WERI-Rb-1 (cell line): ENCODE measurements at regions not wholly inside any gene's neighbourhood (a gene's known extent, or its start where the extent isn't known, plus 50 kb on each side); places are given as distances from the start of the nearest gene placed in this dataset.
A peak's percentile ranks its signal among the peaks of the same experiment; 100 is the strongest.

Experiments
- DNase-seq: peaks from one replicate; pipeline ENCODE4 v3.0.0-alpha.2; 2020
- H3K27ac ChIP-seq: fragments of 250-450 bp; sonication (Bioruptor Pico); 2 replicates; pipeline ENCODE4 v1.5.1; 2020; ENCODE audit warnings: mild to moderate bottlenecking, moderate library complexity
- H3K27me3 ChIP-seq: fragments of 250-450 bp; sonication (Bioruptor Pico); 2 replicates; pipeline ENCODE4 v1.5.1; 2021; ENCODE audit warnings: mild to moderate bottlenecking, low read depth, moderate library complexity; ENCODE audit not compliant: insufficient read depth, severe bottlenecking
- H3K36me3 ChIP-seq: fragments of 250-450 bp; sonication (Bioruptor Pico); 2 replicates; pipeline ENCODE4 v1.5.1; 2020; ENCODE audit warnings: mild to moderate bottlenecking, moderate library complexity
- H3K4me3 ChIP-seq: 2 replicates; pipeline ENCODE4 v1.5.1; 2011; ENCODE audit warnings: low read depth, mild to moderate bottlenecking, control low read depth, low read length
- H3K9me3 ChIP-seq: fragments of 250-450 bp; sonication (Bioruptor Pico); 2 replicates; pipeline ENCODE4 v1.5.1; 2021; ENCODE audit warnings: mild to moderate bottlenecking, moderate library complexity; ENCODE audit not compliant: severe bottlenecking
- TF ChIP-seq, protein P1 (sequence below): IDR thresholded peaks from 2 replicates; pipeline ENCODE4 v1.5.1; 2011; ENCODE audit warnings: low read depth, mild to moderate bottlenecking, control low read depth, inconsistent platforms, low read length

DNA sequence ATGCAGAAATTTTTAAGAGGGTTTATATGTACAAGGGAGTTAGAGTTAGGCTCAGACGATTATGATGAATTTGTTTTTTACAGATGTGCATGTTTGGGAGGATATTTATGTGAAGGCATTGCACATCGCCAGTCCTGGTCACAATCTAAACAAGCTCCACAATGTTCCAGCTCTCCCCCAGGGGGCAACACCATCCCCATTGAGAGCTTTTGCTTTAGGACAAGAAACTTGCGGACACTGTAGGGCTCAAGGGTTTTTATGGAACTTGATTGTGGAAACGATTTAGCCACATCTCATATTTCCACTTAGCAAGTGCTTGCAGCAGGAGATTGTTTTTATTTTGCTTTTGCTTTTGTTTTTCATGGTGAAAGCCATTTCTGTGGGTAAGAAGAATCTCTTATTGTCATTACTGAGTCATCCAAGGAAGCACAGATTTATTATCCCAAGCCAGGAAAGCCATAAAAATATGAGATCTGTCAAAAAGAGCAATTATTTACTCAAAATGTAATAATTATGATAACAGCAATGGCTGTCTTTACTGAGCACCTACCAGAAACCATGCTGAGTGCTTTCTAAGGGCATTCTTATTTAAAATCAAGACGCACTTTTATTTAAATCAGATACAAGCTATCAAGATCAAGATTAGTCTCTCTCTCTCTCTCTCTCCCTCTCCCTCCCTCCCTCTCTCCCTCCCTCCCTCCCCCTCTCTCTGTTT, 276.7 kb upstream of the SRRM4 start:
- H3K27me3 ChIP-seq, result no peaks in the 10 kb centered on the region
- peak; percentile 18 for DNase-seq
- H3K9me3 ChIP-seq, result peaks cover 3% of the 10 kb centered on the region
- H3K4me3 ChIP-seq, result no peak overlapping the region
- TF ChIP-seq, protein P1, sequence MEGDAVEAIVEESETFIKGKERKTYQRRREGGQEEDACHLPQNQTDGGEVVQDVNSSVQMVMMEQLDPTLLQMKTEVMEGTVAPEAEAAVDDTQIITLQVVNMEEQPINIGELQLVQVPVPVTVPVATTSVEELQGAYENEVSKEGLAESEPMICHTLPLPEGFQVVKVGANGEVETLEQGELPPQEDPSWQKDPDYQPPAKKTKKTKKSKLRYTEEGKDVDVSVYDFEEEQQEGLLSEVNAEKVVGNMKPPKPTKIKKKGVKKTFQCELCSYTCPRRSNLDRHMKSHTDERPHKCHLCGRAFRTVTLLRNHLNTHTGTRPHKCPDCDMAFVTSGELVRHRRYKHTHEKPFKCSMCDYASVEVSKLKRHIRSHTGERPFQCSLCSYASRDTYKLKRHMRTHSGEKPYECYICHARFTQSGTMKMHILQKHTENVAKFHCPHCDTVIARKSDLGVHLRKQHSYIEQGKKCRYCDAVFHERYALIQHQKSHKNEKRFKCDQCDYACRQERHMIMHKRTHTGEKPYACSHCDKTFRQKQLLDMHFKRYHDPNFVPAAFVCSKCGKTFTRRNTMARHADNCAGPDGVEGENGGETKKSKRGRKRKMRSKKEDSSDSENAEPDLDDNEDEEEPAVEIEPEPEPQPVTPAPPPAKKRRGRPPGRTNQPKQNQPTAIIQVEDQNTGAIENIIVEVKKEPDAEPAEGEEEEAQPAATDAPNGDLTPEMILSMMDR, result peak; percentile 38; the same call in 1 of the 2 replicates
- no peak overlapping the region for H3K27ac ChIP-seq
- H3K36me3 ChIP-seq, result no peaks in the 10 kb centered on the region

DNA sequence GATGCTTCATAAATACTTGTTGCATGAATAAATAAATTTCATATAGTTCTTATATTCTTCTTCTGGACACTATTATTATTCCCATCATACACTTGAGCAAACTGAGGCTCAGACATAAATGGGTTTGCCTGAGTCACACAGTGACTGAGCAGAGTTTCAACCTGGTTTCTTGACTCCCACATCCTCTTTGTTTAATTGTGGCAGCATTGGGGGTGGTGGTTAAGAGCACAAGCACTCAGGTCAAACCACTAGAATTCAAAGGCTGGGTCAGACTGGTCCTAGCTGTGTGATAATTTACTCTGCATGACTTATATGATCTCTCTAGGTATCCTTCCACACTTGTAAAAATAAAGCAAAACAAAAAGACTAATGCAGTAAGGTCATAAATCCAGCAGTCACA, 274.9 kb upstream of the SRRM4 start:
- H3K4me3 ChIP-seq, result no peak overlapping the region
- TF ChIP-seq, protein P1, result no peak
- H3K36me3 ChIP-seq, result no peaks in the 10 kb centered on the region
- DNase-seq, result no peak
- no peaks in the 10 kb centered on the region for H3K27me3 ChIP-seq
- no peak overlapping the region for H3K27ac ChIP-seq
- H3K9me3 ChIP-seq, result no peaks in the 10 kb centered on the region

DNA sequence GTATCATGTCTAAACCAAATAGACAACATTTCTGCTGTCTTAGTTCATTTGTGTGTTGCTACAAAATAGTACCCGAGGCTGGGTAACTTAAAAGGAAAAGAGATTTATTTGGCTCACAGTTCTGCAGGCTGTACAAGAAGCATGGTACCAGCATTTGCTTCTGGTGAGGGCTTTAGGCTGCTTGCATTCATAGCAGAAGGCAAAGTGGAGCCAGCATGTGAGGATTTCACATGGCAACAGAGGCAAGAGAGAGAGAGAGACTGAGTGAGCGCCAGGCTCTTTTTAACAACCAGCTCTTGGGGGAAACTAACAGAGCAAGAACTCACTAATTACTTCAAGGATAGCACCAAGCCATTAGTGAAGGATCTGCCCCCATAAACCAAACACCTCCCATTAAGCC, 271.4 kb upstream of the SRRM4 start:
- Histone ChIP-seq H3K27me3 (no peaks in the 10 kb centered on the region), H3K36me3 (no peaks in the 10 kb centered on the region), H3K9me3 (no peaks in the 10 kb centered on the region), H3K4me3 (no peak overlapping the region), H3K27ac (no peak overlapping the region)
- TF ChIP-seq, protein P1, result no peak
- no peak for DNase-seq

- no peak for DNase-seq
Measured at GRCh38 chr12:118711185-118711584, 270.2 kb upstream of the SRRM4 start.

DNA sequence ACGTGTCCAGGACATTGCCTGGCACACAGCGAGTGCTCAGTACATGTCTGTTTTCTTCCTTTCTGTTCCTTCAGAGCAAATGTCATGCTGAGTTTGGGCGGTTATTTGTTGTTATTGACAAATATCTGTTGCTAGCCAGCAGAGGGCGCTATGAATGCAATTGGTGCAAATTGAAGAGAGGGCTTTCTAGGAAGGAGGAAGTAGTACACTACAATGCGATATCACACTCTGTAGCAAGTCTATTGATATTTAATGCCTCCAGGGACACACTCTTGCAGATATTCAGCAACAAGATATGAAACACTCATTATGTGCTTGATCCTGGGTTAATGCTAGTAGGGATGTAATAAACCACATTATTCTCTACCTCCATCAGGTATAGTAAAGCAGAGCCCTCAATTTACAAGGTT, 267.3 kb upstream of the SRRM4 start:
- Histone ChIP-seq H3K4me3 (no peak overlapping the region), H3K27me3 (no peaks in the 10 kb centered on the region), H3K27ac (no peak overlapping the region), H3K36me3 (no peaks in the 10 kb centered on the region), H3K9me3 (no peaks in the 10 kb centered on the region)
- DNase-seq, result peak; percentile 82
- TF ChIP-seq, protein P1, result peak; percentile 62

More at GRCh38 chr12:118711185-118711584, 270.2 kb upstream of the SRRM4 start:
- TF ChIP-seq, protein P1, result no peak
- Histone ChIP-seq H3K27me3 (no peaks in the 10 kb centered on the region), H3K4me3 (no peak overlapping the region), H3K36me3 (no peaks in the 10 kb centered on the region), H3K9me3 (no peaks in the 10 kb centered on the region), H3K27ac (no peak overlapping the region)

GRCh38 chr12:118714500-118714899, 266.8 kb upstream of the SRRM4 start:
- Histone ChIP-seq H3K27me3 (no peaks in the 10 kb centered on the region), H3K9me3 (no peaks in the 10 kb centered on the region), H3K36me3 (no peaks in the 10 kb centered on the region), H3K4me3 (no peak overlapping the region), H3K27ac (no peak overlapping the region)
- TF ChIP-seq, protein P1, result no peak
- no peak for DNase-seq
